ENCODE measurements at regions not wholly inside any gene's neighbourhood (a gene's known extent, or its start where the extent isn't known, plus 50 kb on each side); places are given as distances from the start of the nearest gene placed in this dataset.

DNA sequence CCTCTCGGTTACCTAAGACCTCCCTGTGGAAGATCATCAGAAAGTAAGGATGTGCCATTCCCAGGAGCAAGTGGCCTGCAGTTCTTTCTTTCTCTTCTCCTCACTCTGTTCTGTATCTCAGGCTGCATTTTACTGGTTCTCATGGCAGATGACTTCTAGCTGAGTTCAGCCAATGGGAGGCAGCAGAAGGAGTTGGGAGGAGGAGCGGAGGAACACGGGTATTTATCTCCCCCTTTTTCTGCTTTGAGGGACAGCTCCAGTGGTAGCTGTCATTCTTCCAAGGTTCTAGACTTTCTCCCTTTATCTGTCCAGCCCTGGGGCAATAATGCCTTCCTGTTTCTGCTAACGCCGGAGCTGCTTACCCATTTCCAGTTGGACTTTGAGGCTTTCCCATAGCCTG, 339.9 kb downstream of the NR2F2 start:
- TF ChIP-seq, protein P1, sequence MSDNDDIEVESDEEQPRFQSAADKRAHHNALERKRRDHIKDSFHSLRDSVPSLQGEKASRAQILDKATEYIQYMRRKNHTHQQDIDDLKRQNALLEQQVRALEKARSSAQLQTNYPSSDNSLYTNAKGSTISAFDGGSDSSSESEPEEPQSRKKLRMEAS (CRISPR knock-in tag; IDR thresholded peaks at IDR 0.05), result no peak
- TF ChIP-seq, protein P2, sequence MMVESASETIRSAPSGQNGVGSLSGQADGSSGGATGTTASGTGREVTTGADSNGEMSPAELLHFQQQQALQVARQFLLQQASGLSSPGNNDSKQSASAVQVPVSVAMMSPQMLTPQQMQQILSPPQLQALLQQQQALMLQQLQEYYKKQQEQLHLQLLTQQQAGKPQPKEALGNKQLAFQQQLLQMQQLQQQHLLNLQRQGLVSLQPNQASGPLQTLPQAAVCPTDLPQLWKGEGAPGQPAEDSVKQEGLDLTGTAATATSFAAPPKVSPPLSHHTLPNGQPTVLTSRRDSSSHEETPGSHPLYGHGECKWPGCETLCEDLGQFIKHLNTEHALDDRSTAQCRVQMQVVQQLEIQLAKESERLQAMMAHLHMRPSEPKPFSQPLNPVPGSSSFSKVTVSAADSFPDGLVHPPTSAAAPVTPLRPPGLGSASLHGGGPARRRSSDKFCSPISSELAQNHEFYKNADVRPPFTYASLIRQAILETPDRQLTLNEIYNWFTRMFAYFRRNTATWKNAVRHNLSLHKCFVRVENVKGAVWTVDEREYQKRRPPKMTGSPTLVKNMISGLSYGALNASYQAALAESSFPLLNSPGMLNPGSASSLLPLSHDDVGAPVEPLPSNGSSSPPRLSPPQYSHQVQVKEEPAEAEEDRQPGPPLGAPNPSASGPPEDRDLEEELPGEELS (CRISPR knock-in tag; IDR thresholded peaks at IDR 0.05), result no peak
- TF ChIP-seq HMGA2 (CRISPR knock-in tag; IDR thresholded peaks at IDR 0.05) (no peak), ZNF396 (CRISPR knock-in tag; IDR thresholded peaks at IDR 0.05; ENCODE audit: borderline replicate concordance) (no peak), ETV6 (CRISPR knock-in tag; IDR thresholded peaks at IDR 0.05) (no peak), NR1H2 (CRISPR knock-in tag; IDR thresholded peaks at IDR 0.05) (no peak), TEAD4 (CRISPR knock-in tag; IDR thresholded peaks at IDR 0.05) (no peak)
- TF ChIP-seq, protein P3, sequence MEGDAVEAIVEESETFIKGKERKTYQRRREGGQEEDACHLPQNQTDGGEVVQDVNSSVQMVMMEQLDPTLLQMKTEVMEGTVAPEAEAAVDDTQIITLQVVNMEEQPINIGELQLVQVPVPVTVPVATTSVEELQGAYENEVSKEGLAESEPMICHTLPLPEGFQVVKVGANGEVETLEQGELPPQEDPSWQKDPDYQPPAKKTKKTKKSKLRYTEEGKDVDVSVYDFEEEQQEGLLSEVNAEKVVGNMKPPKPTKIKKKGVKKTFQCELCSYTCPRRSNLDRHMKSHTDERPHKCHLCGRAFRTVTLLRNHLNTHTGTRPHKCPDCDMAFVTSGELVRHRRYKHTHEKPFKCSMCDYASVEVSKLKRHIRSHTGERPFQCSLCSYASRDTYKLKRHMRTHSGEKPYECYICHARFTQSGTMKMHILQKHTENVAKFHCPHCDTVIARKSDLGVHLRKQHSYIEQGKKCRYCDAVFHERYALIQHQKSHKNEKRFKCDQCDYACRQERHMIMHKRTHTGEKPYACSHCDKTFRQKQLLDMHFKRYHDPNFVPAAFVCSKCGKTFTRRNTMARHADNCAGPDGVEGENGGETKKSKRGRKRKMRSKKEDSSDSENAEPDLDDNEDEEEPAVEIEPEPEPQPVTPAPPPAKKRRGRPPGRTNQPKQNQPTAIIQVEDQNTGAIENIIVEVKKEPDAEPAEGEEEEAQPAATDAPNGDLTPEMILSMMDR (IDR thresholded peaks at IDR 0.05), result no peak
- TF ChIP-seq, protein P4, sequence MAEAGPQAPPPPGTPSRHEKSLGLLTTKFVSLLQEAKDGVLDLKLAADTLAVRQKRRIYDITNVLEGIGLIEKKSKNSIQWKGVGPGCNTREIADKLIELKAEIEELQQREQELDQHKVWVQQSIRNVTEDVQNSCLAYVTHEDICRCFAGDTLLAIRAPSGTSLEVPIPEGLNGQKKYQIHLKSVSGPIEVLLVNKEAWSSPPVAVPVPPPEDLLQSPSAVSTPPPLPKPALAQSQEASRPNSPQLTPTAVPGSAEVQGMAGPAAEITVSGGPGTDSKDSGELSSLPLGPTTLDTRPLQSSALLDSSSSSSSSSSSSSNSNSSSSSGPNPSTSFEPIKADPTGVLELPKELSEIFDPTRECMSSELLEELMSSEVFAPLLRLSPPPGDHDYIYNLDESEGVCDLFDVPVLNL (CRISPR knock-in tag; IDR thresholded peaks at IDR 0.05; ENCODE audit: borderline replicate concordance, low read depth), result no peak
- TF ChIP-seq, protein P5, sequence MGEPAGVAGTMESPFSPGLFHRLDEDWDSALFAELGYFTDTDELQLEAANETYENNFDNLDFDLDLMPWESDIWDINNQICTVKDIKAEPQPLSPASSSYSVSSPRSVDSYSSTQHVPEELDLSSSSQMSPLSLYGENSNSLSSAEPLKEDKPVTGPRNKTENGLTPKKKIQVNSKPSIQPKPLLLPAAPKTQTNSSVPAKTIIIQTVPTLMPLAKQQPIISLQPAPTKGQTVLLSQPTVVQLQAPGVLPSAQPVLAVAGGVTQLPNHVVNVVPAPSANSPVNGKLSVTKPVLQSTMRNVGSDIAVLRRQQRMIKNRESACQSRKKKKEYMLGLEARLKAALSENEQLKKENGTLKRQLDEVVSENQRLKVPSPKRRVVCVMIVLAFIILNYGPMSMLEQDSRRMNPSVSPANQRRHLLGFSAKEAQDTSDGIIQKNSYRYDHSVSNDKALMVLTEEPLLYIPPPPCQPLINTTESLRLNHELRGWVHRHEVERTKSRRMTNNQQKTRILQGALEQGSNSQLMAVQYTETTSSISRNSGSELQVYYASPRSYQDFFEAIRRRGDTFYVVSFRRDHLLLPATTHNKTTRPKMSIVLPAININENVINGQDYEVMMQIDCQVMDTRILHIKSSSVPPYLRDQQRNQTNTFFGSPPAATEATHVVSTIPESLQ (CRISPR knock-in tag; IDR thresholded peaks at IDR 0.05), result no peak
- TF ChIP-seq, protein P6, sequence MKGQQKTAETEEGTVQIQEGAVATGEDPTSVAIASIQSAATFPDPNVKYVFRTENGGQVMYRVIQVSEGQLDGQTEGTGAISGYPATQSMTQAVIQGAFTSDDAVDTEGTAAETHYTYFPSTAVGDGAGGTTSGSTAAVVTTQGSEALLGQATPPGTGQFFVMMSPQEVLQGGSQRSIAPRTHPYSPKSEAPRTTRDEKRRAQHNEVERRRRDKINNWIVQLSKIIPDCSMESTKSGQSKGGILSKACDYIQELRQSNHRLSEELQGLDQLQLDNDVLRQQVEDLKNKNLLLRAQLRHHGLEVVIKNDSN (CRISPR knock-in tag; IDR thresholded peaks at IDR 0.05), result no peak

Data from WTC11 (cell line).